ENCODE measurements at regions not wholly inside any gene's neighbourhood (a gene's known extent, or its start where the extent isn't known, plus 50 kb on each side); places are given as distances from the start of the nearest gene placed in this dataset.
"Not testable (repeated sequence)": the region's sequence is repeated elsewhere in the genome, so short reads cannot be mapped to it uniquely, and the experiment has no call there.

DNA sequence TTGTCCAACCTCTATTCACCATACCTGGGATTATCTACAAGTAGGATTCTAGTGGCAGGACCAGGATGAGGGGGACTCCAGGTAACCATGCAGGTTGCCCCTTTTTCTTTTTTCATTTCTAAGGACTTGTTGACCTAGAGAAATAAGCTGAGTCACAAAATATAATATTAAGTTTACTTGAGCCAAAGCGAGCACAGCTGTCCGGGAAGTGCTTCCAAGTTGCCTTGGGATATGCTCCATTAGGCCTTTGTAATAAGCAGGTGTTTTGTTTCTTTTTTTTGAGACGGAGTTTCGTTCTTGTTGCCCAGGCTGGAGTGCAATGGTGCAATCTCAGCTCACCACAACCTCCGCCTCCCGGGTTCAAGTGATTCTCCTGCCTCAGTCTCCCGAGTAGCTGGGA lies 85.6 kb downstream of the ZNF467 start:
- H3K79me1 ChIP-seq (ENCODE audit: low read depth, low read length); H2BK12ac ChIP-seq (ENCODE audit: low read length); H3K27ac ChIP-seq (replicated peaks; ENCODE audit: low read length); H2BK120ac ChIP-seq (ENCODE audit: low read depth, low read length); H2AFZ ChIP-seq (ENCODE audit: low read length); H3K14ac ChIP-seq (ENCODE audit: low read length); H4K91ac ChIP-seq (ENCODE audit: low read depth, low read length, poor library complexity); H3K9me3 ChIP-seq (replicated peaks in 1 of 2; ENCODE audit: control insufficient read depth in 2 of 2, insufficient read depth in 1 of 2, low read depth in 1 of 2, low read length in 2 of 2); H3K4ac ChIP-seq (ENCODE audit: low read length); H3K4me2 ChIP-seq (ENCODE audit: insufficient read depth, low read length, poor library complexity, severe bottlenecking); H2AK5ac ChIP-seq (ENCODE audit: low read depth, low read length); H3K36me3 ChIP-seq (replicated peaks in 1 of 2; ENCODE audit: control insufficient read depth in 2 of 2, insufficient read depth in 2 of 2, low read length in 2 of 2); H3K4me3 ChIP-seq (ENCODE audit: low read length in 2 of 2); DNase-seq (ENCODE audit: low spot score); H3K23ac ChIP-seq (ENCODE audit: low read depth, low read length, poor library complexity); H3K18ac ChIP-seq (ENCODE audit: low read length); H2BK5ac ChIP-seq (ENCODE audit: low read length); H2BK15ac ChIP-seq (ENCODE audit: low read length); H3K9ac ChIP-seq (ENCODE audit: low read depth, low read length, poor library complexity); H3K4me1 ChIP-seq (ENCODE audit: control insufficient read depth in 2 of 2, insufficient read depth in 1 of 2, low read depth in 1 of 2, low read length in 2 of 2); H4K8ac ChIP-seq (ENCODE audit: low read depth, low read length): not testable (repeated sequence)
- WGBS, 2 donors (ENCODE audit: extremely low coverage in 2 of 2, insufficient read length in 2 of 2, insufficient replicate concordance in 1 of 2): no CpG with 5 or more reads among the region's 7 CpGs
- peaks cover 0 to 39% (median 10%) of the 10 kb centered on the region in 3 experiments for H3K27me3 ChIP-seq (ENCODE audit: control insufficient read depth in 3 of 3, insufficient read depth in 3 of 3, low read depth in 1 of 3, low read length in 3 of 3)

DNA sequence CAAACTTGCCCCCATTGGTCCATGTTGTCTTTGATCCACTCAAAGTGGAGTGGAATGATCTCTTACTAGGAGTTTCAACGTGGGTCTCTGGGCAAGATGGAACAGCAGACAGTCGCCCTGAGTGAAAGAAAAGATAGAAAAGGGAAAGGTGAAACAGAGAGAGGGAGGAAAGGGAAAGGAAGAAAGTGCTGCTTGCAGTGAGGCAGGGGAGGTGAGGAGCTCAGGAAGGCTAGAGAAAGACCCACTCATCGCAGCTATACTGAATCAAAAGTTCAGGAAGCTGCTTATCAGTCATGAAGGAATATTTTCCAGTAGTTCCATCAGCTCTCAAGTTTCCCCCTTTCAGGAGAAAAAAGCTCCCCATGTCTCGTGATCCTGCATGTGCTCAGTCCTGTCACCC lies 86.9 kb downstream of the ZNF467 start:
- H2BK120ac ChIP-seq (ENCODE audit: low read depth, low read length): no peak overlapping the region
- H3K4me3 ChIP-seq (ENCODE audit: low read length in 2 of 2): no peak overlapping the region
- no peak overlapping the region for H4K91ac ChIP-seq (ENCODE audit: low read depth, low read length, poor library complexity)
- no peak overlapping the region for H2AK5ac ChIP-seq (ENCODE audit: low read depth, low read length)
- H3K9me3 ChIP-seq (replicated peaks in 1 of 2; ENCODE audit: control insufficient read depth in 2 of 2, insufficient read depth in 1 of 2, low read depth in 1 of 2, low read length in 2 of 2): peaks cover 0 to 2% of the 10 kb centered on the region in 2 donors
- H4K8ac ChIP-seq (ENCODE audit: low read depth, low read length): no peak overlapping the region
- H2BK15ac ChIP-seq (ENCODE audit: low read length): no peak overlapping the region
- H3K79me1 ChIP-seq (ENCODE audit: low read depth, low read length): peaks cover 2% of the 10 kb centered on the region
- no peak overlapping the region for H3K27ac ChIP-seq (replicated peaks; ENCODE audit: low read length)
- H3K36me3 ChIP-seq (replicated peaks in 1 of 2; ENCODE audit: control insufficient read depth in 2 of 2, insufficient read depth in 2 of 2, low read length in 2 of 2): no peaks in the 10 kb centered on the region
- no peak overlapping the region for H3K14ac ChIP-seq (ENCODE audit: low read length)
- H3K9ac ChIP-seq (ENCODE audit: low read depth, low read length, poor library complexity): no peak overlapping the region
- no peak overlapping the region for H2AFZ ChIP-seq (ENCODE audit: low read length)
- H3K27me3 ChIP-seq (ENCODE audit: control insufficient read depth in 3 of 3, insufficient read depth in 3 of 3, low read depth in 1 of 3, low read length in 3 of 3): peaks cover 0 to 31% (median 3%) of the 10 kb centered on the region in 3 experiments
- peaks cover 0 to 11% of the 10 kb centered on the region in 2 donors for H3K4me1 ChIP-seq (ENCODE audit: control insufficient read depth in 2 of 2, insufficient read depth in 1 of 2, low read depth in 1 of 2, low read length in 2 of 2)
- DNase-seq (ENCODE audit: low spot score): no peak
- no peak overlapping the region for H3K18ac ChIP-seq (ENCODE audit: low read length)
- H3K4ac ChIP-seq (ENCODE audit: low read length): no peak overlapping the region
- H2BK12ac ChIP-seq (ENCODE audit: low read length): no peak overlapping the region
- no peak overlapping the region for H2BK5ac ChIP-seq (ENCODE audit: low read length)
- WGBS, 2 donors (ENCODE audit: extremely low coverage in 2 of 2, insufficient read length in 2 of 2, insufficient replicate concordance in 1 of 2): no CpG with 5 or more reads among the region's 4 CpGs
- H3K4me2 ChIP-seq (ENCODE audit: insufficient read depth, low read length, poor library complexity, severe bottlenecking): no peak overlapping the region
- H3K23ac ChIP-seq (ENCODE audit: low read depth, low read length, poor library complexity): no peak overlapping the region

DNA sequence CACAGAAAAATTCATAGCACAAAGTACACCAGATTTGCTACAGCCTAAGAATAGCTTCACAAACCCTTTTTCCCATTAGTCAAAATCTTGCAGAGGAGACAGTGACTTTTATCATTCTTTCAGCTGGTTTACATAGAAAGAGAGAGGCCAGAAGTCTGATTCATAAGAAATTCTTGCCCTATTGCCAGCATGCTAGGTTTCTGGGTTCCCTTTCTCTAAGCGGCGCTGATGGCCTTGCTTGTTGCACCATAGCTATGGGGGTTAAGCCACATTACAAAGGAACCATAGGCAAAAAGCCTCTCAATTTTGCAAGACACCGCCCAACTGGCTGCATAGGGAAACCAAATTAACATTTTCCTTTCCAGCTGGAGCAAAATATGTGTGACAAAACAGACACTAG lies 87.4 kb downstream of the ZNF467 start:
- Histone ChIP-seq H3K27ac (replicated peaks; ENCODE audit: low read length) (no peak overlapping the region), H2BK12ac (ENCODE audit: low read length) (no peak overlapping the region), H4K91ac (ENCODE audit: low read depth, low read length, poor library complexity) (no peak overlapping the region), H2BK120ac (ENCODE audit: low read depth, low read length) (no peak overlapping the region), H2BK15ac (ENCODE audit: low read length) (no peak overlapping the region), H3K36me3 (replicated peaks in 1 of 2; ENCODE audit: control insufficient read depth in 2 of 2, insufficient read depth in 2 of 2, low read length in 2 of 2) (no peaks in the 10 kb centered on the region), H3K14ac (ENCODE audit: low read length) (no peak overlapping the region), H3K9ac (ENCODE audit: low read depth, low read length, poor library complexity) (no peak overlapping the region), H2BK5ac (ENCODE audit: low read length) (no peak overlapping the region), H2AFZ (ENCODE audit: low read length) (no peak overlapping the region), H3K4me1 (ENCODE audit: control insufficient read depth in 2 of 2, insufficient read depth in 1 of 2, low read depth in 1 of 2, low read length in 2 of 2) (peaks cover 0 to 12% of the 10 kb centered on the region in 2 donors), H3K4me3 (ENCODE audit: low read length in 2 of 2) (no peak overlapping the region), H3K9me3 (replicated peaks in 1 of 2; ENCODE audit: control insufficient read depth in 2 of 2, insufficient read depth in 1 of 2, low read depth in 1 of 2, low read length in 2 of 2) (peaks cover 0 to 2% of the 10 kb centered on the region in 2 donors), H2AK5ac (ENCODE audit: low read depth, low read length) (no peak overlapping the region), H3K4me2 (ENCODE audit: insufficient read depth, low read length, poor library complexity, severe bottlenecking) (no peak overlapping the region), H3K27me3 (ENCODE audit: control insufficient read depth in 3 of 3, insufficient read depth in 3 of 3, low read depth in 1 of 3, low read length in 3 of 3) (peaks cover 0 to 28% (median 1%) of the 10 kb centered on the region in 3 experiments), H4K8ac (ENCODE audit: low read depth, low read length) (no peak overlapping the region), H3K4ac (ENCODE audit: low read length) (no peak overlapping the region), H3K79me1 (ENCODE audit: low read depth, low read length) (no peaks in the 10 kb centered on the region), H3K23ac (ENCODE audit: low read depth, low read length, poor library complexity) (no peak overlapping the region), H3K18ac (ENCODE audit: low read length) (no peak overlapping the region)
- no CpG with 5 or more reads among the region's 3 CpGs for WGBS, 2 donors (ENCODE audit: extremely low coverage in 2 of 2, insufficient read length in 2 of 2, insufficient replicate concordance in 1 of 2)
- no peak for DNase-seq (ENCODE audit: low spot score)

DNA sequence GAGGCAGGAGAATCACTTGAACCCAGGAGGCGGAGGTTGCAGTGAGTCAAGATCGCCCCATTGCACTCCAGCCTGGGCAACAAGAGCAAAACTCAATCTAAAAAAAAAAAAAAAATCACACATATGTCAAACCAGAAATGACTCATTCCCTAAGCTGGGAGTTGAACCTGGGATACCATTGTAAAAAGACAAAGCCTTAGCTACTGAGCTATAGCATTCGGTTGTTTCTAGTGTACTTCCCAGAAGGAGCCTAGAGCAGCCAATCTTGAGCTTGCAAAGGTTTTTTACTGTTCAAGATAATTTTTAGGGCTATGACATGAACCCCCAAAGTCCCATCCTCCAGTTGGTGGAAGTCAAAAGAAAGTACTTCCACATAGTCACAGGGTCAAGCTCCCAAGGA lies 87.9 kb downstream of the ZNF467 start:
- WGBS, 2 donors (ENCODE audit: extremely low coverage in 2 of 2, insufficient read length in 2 of 2, insufficient replicate concordance in 1 of 2): no CpG with 5 or more reads among the region's 3 CpGs
- Histone ChIP-seq H2BK12ac (ENCODE audit: low read length) (no peak overlapping the region), H4K91ac (ENCODE audit: low read depth, low read length, poor library complexity) (no peak overlapping the region), H2BK5ac (ENCODE audit: low read length) (no peak overlapping the region), H3K4me2 (ENCODE audit: insufficient read depth, low read length, poor library complexity, severe bottlenecking) (no peak overlapping the region), H3K14ac (ENCODE audit: low read length) (no peak overlapping the region), H2BK15ac (ENCODE audit: low read length) (no peak overlapping the region), H3K4me1 (ENCODE audit: control insufficient read depth in 2 of 2, insufficient read depth in 1 of 2, low read depth in 1 of 2, low read length in 2 of 2) (peaks cover 0 to 12% of the 10 kb centered on the region in 2 donors), H3K79me1 (ENCODE audit: low read depth, low read length) (no peaks in the 10 kb centered on the region), H2AFZ (ENCODE audit: low read length) (no peak overlapping the region), H3K18ac (ENCODE audit: low read length) (no peak overlapping the region), H3K4me3 (ENCODE audit: low read length in 2 of 2) (no peak overlapping the region), H3K23ac (ENCODE audit: low read depth, low read length, poor library complexity) (no peak overlapping the region), H3K4ac (ENCODE audit: low read length) (no peak overlapping the region), H2BK120ac (ENCODE audit: low read depth, low read length) (no peak overlapping the region), H3K9ac (ENCODE audit: low read depth, low read length, poor library complexity) (no peak overlapping the region), H2AK5ac (ENCODE audit: low read depth, low read length) (no peak overlapping the region), H3K36me3 (replicated peaks in 1 of 2; ENCODE audit: control insufficient read depth in 2 of 2, insufficient read depth in 2 of 2, low read length in 2 of 2) (no peaks in the 10 kb centered on the region), H4K8ac (ENCODE audit: low read depth, low read length) (no peak overlapping the region), H3K27me3 (ENCODE audit: control insufficient read depth in 3 of 3, insufficient read depth in 3 of 3, low read depth in 1 of 3, low read length in 3 of 3) (peaks cover 0 to 23% (median 1%) of the 10 kb centered on the region in 3 experiments), H3K9me3 (replicated peaks in 1 of 2; ENCODE audit: control insufficient read depth in 2 of 2, insufficient read depth in 1 of 2, low read depth in 1 of 2, low read length in 2 of 2) (peaks cover 0 to 2% of the 10 kb centered on the region in 2 donors), H3K27ac (replicated peaks; ENCODE audit: low read length) (no peak overlapping the region)
- DNase-seq (ENCODE audit: low spot score): no peak
